SK-N-MC (cell line): ENCODE measurements at regions not wholly inside any gene's neighbourhood (a gene's known extent, or its start where the extent isn't known, plus 50 kb on each side); places are given as distances from the start of the nearest gene placed in this dataset.

Source experiments
- EZH2 ChIP-seq: fragments of 200-600 bp; sonication (generic); IDR thresholded peaks from one replicate; pipeline ENCODE4 v1.6.1; 2017; ENCODE audit warnings: antibody characterized with exemption
- FOXP2 ChIP-seq: optimal IDR thresholded peaks from 2 replicates; pipeline ENCODE3; 2011; ENCODE audit warnings: mild to moderate bottlenecking, moderate library complexity; ENCODE audit not compliant: insufficient read depth; ENCODE audit errors: extremely low read length, control extremely low read depth
- POLR2AphosphoS5 ChIP-seq: IDR thresholded peaks from 2 replicates; pipeline ENCODE4 v1.6.1; 2012; ENCODE audit warnings: mild to moderate bottlenecking, low read depth, low read length, borderline replicate concordance

GRCh38 chr5:5584236-5584745 is 161.8 kb downstream of the ICE1 start:
- TF ChIP-seq POLR2AphosphoS5 (no peak), EZH2 (no peak), FOXP2 (no peak)
